H1 (cell line): ENCODE measurements at regions not wholly inside any gene's neighbourhood (a gene's known extent, or its start where the extent isn't known, plus 50 kb on each side); places are given as distances from the start of the nearest gene placed in this dataset.
"Not testable (repeated sequence)": the region's sequence is repeated elsewhere in the genome, so short reads cannot be mapped to it uniquely, and the experiment has no call there.

ENCODE experiments used
- CTCF ChIA-PET: fragments of 300-600 bp; sonication (Branson Sonifier 250); formaldehyde crosslinking; loops from one replicate; lab custom pipeline; 2021; ENCODE audit not compliant: partially characterized antibody; lab: Charles Lee
- POLR2A ChIA-PET: fragments of 300-600 bp; sonication (Branson Sonifier 250); formaldehyde crosslinking; loops from one replicate; lab custom pipeline; 2021; ENCODE audit warnings: inconsistent platforms; ENCODE audit not compliant: partially characterized antibody; lab: Charles Lee
- DNase-seq, 2 experiments: peaks; one replicate each; pipeline versions ENCODE4 v3.0.0 to v3.0.0-alpha.2; 2010 to 2022; ENCODE audit warnings: low spot score in 2 of 2, low read depth in 1 of 2, mixed read lengths in 1 of 2
- FAIRE-seq: peaks from 2 replicates; lab custom pipeline; 2011; peaks lifted over from hg19 to GRCh38; lab: Jason Lieb, UNC
- H2AFZ ChIP-seq: 2 replicates; pipeline ENCODE4 v1.8.1; 2012; ENCODE audit warnings: low read length, inconsistent platforms
- H2AK5ac ChIP-seq: 2 replicates; pipeline ENCODE4 v1.6.1; 2013; ENCODE audit warnings: low read depth, low read length
- H2BK120ac ChIP-seq: replicated peaks from 2 replicates; pipeline ENCODE3; 2013; ENCODE audit warnings: low read depth, low read length, inconsistent platforms
- H2BK12ac ChIP-seq: 2 replicates; pipeline ENCODE4 v1.6.1; 2013; ENCODE audit warnings: low read depth, low read length
- H2BK15ac ChIP-seq: 2 replicates; pipeline ENCODE4 v1.6.1; 2013; ENCODE audit warnings: low read length
- H2BK20ac ChIP-seq: 2 replicates; pipeline ENCODE4 v1.6.1; 2013; ENCODE audit warnings: low read length
- H2BK5ac ChIP-seq: 2 replicates; pipeline ENCODE4 v1.6.1; 2013; ENCODE audit warnings: low read depth, low read length
- H3K14ac ChIP-seq: 2 replicates; pipeline ENCODE4 v1.6.1; 2013; ENCODE audit warnings: inconsistent platforms; ENCODE audit not compliant: insufficient read length
- H3K18ac ChIP-seq: 2 replicates; pipeline ENCODE4 v1.6.1; 2013; ENCODE audit warnings: low read length; ENCODE audit errors: extremely low read depth
- H3K23ac ChIP-seq: 2 replicates; pipeline ENCODE4 v1.6.1; 2013; ENCODE audit warnings: inconsistent platforms; ENCODE audit not compliant: insufficient read length
- H3K23me2 ChIP-seq: 2 replicates; pipeline ENCODE4 v1.6.1; 2013; ENCODE audit warnings: low read depth, low read length
- H3K27ac ChIP-seq: 2 replicates; pipeline ENCODE4 v1.6.1; 2011; ENCODE audit warnings: low read depth, low read length, inconsistent platforms
- H3K27me3 ChIP-seq, 4 experiments: replicated peaks in 1 of 4; 1 replicate in 1 of 4; 2 replicates in 3 of 4; pipeline versions ENCODE4 v1.6.1 to v1.8.1; 2011 to 2013; ENCODE audit warnings: low read length in 3 of 4, mild to moderate bottlenecking in 3 of 4, inconsistent platforms in 2 of 4, mixed read lengths in 2 of 4, moderate library complexity in 1 of 4; ENCODE audit not compliant: control insufficient read depth in 3 of 4, insufficient read depth in 3 of 4; ENCODE audit errors: extremely low read depth in 1 of 4
- H3K36me3 ChIP-seq, 4 experiments: 2 replicates each; pipeline versions ENCODE4 v1.6.1 to v1.8.1; 2011 to 2013; ENCODE audit warnings: mild to moderate bottlenecking in 4 of 4, low read length in 3 of 4, moderate library complexity in 2 of 4, control low read depth in 1 of 4, inconsistent platforms in 1 of 4; ENCODE audit not compliant: insufficient read depth in 4 of 4, control insufficient read depth in 2 of 4
- H3K4ac ChIP-seq: replicated peaks from 2 replicates; pipeline ENCODE3; 2013; ENCODE audit warnings: low read length, low read depth, mixed read lengths, inconsistent platforms; ENCODE audit not compliant: insufficient read length
- H3K4me1 ChIP-seq, 4 experiments: replicated peaks in 1 of 4; 1 replicate in 1 of 4; 2 replicates in 3 of 4; pipeline versions ENCODE4 v1.6.1 to v1.8.1; 2011 to 2013; ENCODE audit warnings: low read length in 3 of 4, inconsistent platforms in 2 of 4, mixed read lengths in 1 of 4; ENCODE audit not compliant: insufficient read depth in 4 of 4, control insufficient read depth in 3 of 4
- H3K4me2 ChIP-seq, 2 experiments: 2 replicates each; pipeline versions ENCODE4 v1.6.1 to v1.8.1; 2011 to 2013; ENCODE audit warnings: low read depth in 2 of 2, low read length in 2 of 2, control low read depth in 1 of 2, inconsistent platforms in 1 of 2, mild to moderate bottlenecking in 1 of 2; ENCODE audit not compliant: insufficient read depth in 1 of 2
- H3K4me3 ChIP-seq, 4 experiments: fragments of 200-600, 300-600 bp in 1 of 4; sonication (generic), shearing (Covaris generic), sonication (Bioruptor Twin) in 1 of 4; 2 replicates each; pipeline versions ENCODE4 v1.5.1 to v1.8.1; 2011 to 2016; ENCODE audit warnings: low read length in 4 of 4, low read depth in 3 of 4, control low read depth in 2 of 4, inconsistent platforms in 2 of 4, mild to moderate bottlenecking in 2 of 4, mixed read lengths in 1 of 4, moderate library complexity in 1 of 4; ENCODE audit not compliant: insufficient read depth in 2 of 4; ENCODE audit errors: extremely low read depth in 1 of 4
- H3K56ac ChIP-seq: replicated peaks from 2 replicates; pipeline ENCODE3; 2013; ENCODE audit warnings: low read depth, mild to moderate bottlenecking, mixed read lengths, low read length, inconsistent platforms; ENCODE audit not compliant: insufficient read length
- H3K79me1 ChIP-seq: 2 replicates; pipeline ENCODE4 v1.6.1; 2013; ENCODE audit warnings: low read depth, low read length, control low read depth
- H3K79me2 ChIP-seq, 2 experiments: 2 replicates each; pipeline versions ENCODE4 v1.6.1 to v1.8.1; 2012 to 2013; ENCODE audit warnings: low read length in 2 of 2, mild to moderate bottlenecking in 2 of 2, inconsistent platforms in 1 of 2; ENCODE audit not compliant: insufficient read depth in 2 of 2, control insufficient read depth in 1 of 2
- H3K9ac ChIP-seq, 4 experiments: replicated peaks in 1 of 4; 1 replicate in 1 of 4; 2 replicates in 3 of 4; pipeline versions ENCODE4 v1.6.1 to v1.8.1; 2011 to 2013; ENCODE audit warnings: low read depth in 3 of 4, low read length in 3 of 4, control low read depth in 2 of 4, mild to moderate bottlenecking in 2 of 4, moderate library complexity in 2 of 4, inconsistent platforms in 1 of 4; ENCODE audit errors: extremely low read depth in 1 of 4
- H3K9me3 ChIP-seq, 2 experiments: 2 replicates each; pipeline versions ENCODE4 v1.6.1 to v1.8.1; 2012 to 2013; ENCODE audit warnings: mild to moderate bottlenecking in 2 of 2, moderate library complexity in 2 of 2, control low read depth in 1 of 2, inconsistent platforms in 1 of 2, low read depth in 1 of 2, low read length in 1 of 2, mixed read lengths in 1 of 2; ENCODE audit not compliant: insufficient read depth in 2 of 2
- H4K20me1 ChIP-seq, 2 experiments: replicated peaks in 1 of 2; 2 replicates each; pipeline versions ENCODE3 to v1.8.1; 2011 to 2013; ENCODE audit warnings: inconsistent platforms in 2 of 2, low read length in 2 of 2, mild to moderate bottlenecking in 1 of 2; ENCODE audit not compliant: insufficient read depth in 2 of 2, control insufficient read depth in 1 of 2
- H4K5ac ChIP-seq: 2 replicates; pipeline ENCODE4 v1.6.1; 2013; ENCODE audit warnings: low read length, low read depth, mixed read lengths, inconsistent platforms; ENCODE audit not compliant: insufficient read length
- H4K8ac ChIP-seq: 2 replicates; pipeline ENCODE4 v1.8.0; 2013; ENCODE audit warnings: mild to moderate bottlenecking, moderate library complexity, low read length, inconsistent platforms; ENCODE audit not compliant: insufficient read depth; ENCODE audit errors: extremely low read depth
- H4K91ac ChIP-seq: replicated peaks from 2 replicates; pipeline ENCODE3; 2013; ENCODE audit warnings: low read length, mixed read lengths, inconsistent platforms; ENCODE audit not compliant: insufficient read length
- WGBS, 2 experiments: shearing (Covaris generic) in 1 of 2; methylation state at CpG; one replicate each; pipeline versions ENCODE4 v1.1.6 to v1.1.7; 2013 to 2015; ENCODE audit warnings: low lambda C conversion rate in 2 of 2, mixed read lengths in 2 of 2, inconsistent platforms in 1 of 2, low coverage in 1 of 2, missing lambda C conversion rate in 1 of 2; ENCODE audit not compliant: insufficient replicate concordance in 2 of 2, insufficient coverage in 1 of 2, insufficient read length in 1 of 2; ENCODE audit errors: extremely low coverage in 1 of 2, missing lambda C conversion rate in 1 of 2; 5-methylcytosine and 5-hydroxymethylcytosine counted together

DNA sequence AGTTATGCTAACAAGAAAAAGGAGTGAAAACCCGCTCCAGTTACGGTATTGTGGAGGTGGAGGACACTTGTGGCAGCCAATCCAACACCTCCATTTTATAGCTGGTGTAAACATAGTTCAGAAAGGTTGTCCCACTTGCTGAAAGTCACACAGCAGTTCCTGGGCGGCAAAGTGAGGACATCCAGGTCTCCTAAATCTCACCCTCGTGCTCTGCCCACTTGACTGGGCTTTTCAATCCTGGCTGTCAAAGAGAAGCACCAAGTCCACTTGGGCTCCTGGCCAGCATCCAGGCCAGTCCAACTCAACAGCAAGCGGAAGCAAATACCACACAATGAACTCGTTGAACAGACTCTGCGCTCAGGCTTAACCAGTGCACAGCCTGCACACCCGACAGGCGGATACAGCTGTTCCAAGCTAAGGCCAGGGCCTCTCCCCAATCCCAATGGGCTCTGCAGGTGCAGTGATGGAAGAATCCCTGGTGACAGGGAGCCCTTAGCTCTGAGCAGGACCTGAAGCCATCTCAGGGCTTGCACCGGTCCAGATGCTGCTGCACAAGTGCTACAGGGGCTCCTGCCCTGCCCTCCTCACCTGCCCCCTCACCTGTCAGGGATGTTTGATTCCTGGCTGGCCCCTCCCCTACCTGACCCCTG, 89.8 kb upstream of the METTL9 start:
- H3K27me3 ChIP-seq, H2AK5ac ChIP-seq, H3K9ac ChIP-seq, H4K91ac ChIP-seq, H3K4me1 ChIP-seq, H3K56ac ChIP-seq, H4K5ac ChIP-seq, H3K27ac ChIP-seq, H3K79me1 ChIP-seq, H3K4me2 ChIP-seq, H2BK120ac ChIP-seq, FAIRE-seq, H4K8ac ChIP-seq, CTCF ChIA-PET, H3K36me3 ChIP-seq, H3K4me3 ChIP-seq, H3K9me3 ChIP-seq, H2BK15ac ChIP-seq, H2AFZ ChIP-seq, H3K14ac ChIP-seq, H3K23ac ChIP-seq, H3K18ac ChIP-seq, H2BK12ac ChIP-seq, H2BK5ac ChIP-seq, H3K23me2 ChIP-seq, H2BK20ac ChIP-seq, H3K4ac ChIP-seq: not testable (repeated sequence)
- peak in 1 of 2 experiments; percentile 49 for DNase-seq
- WGBS, 2 experiments, result 94% methylated on average over 10 of the region's 10 CpGs; no CpG with 5 or more reads in 1 of the 2 experiments
- Histone ChIP-seq H3K79me2 (peaks cover 26 to 91% of the 10 kb centered on the region in 2 experiments), H4K20me1 (peaks cover 10 to 17% of the 10 kb centered on the region in 2 experiments)
- POLR2A ChIA-PET, result interaction anchor here (2.6 kb wide), 1 partner anchor 10 kb away, joined by 11 read pairs; no protein-coding TSS in a partner anchor

DNA sequence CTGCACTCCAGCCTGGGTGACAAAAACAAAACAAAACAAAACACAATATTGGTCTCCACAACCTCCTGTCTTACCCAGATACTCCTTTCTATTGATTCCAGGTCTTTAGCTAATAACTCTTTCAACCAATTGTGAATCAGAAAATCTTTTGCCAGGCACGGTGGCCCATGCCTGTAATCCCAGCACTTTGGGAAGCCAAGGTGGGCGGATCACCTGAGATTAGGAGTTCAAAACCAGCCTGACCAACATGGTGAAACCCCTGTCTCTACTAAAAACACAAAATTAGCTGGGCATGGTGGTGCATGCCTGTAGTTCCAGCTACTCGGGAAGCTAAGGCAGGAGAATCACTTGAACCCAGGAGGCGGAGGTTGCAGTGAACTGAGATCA, 88.5 kb upstream of the METTL9 start:
- Histone ChIP-seq H3K79me2 (peaks cover 32 to 95% of the 10 kb centered on the region in 2 experiments), H4K20me1 (peaks cover 10 to 21% of the 10 kb centered on the region in 2 experiments), H3K36me3 (peaks cover 0 to 12% (median 0%) of the 10 kb centered on the region in 4 experiments; a peak in 2 of 8 replicates)
- H3K23me2 ChIP-seq, H3K27me3 ChIP-seq, H2BK120ac ChIP-seq, H2BK12ac ChIP-seq, H3K14ac ChIP-seq, H3K4me1 ChIP-seq, H4K5ac ChIP-seq, CTCF ChIA-PET, H3K9me3 ChIP-seq, H4K91ac ChIP-seq, H2BK20ac ChIP-seq, H3K27ac ChIP-seq, H3K9ac ChIP-seq, H3K56ac ChIP-seq, H3K4ac ChIP-seq, H3K23ac ChIP-seq, H3K4me2 ChIP-seq, H3K79me1 ChIP-seq, H3K4me3 ChIP-seq, H3K18ac ChIP-seq, H2AK5ac ChIP-seq, H2BK15ac ChIP-seq, H2AFZ ChIP-seq, H2BK5ac ChIP-seq, H4K8ac ChIP-seq, FAIRE-seq: not testable (repeated sequence)
- POLR2A ChIA-PET, result interaction anchor here (2.6 kb wide), 1 partner anchor 8 kb away, joined by 11 read pairs; no protein-coding TSS in a partner anchor
- DNase-seq, result peak in 1 of 2 experiments; percentile 37
- WGBS, 2 experiments, result 94% methylated on average over 4 of the region's 4 CpGs; no CpG with 5 or more reads in 1 of the 2 experiments
